B cell (primary cell): ENCODE measurements at regions not wholly inside any gene's neighbourhood (a gene's known extent, or its start where the extent isn't known, plus 50 kb on each side); places are given as distances from the start of the nearest gene placed in this dataset.

Source experiments
- ATAC-seq: fragments of 200-7000 bp; cut with Tn5 transposase; one replicate; pipeline ENCODE4 v1.10.0; 2021; ENCODE audit warnings: low read depth, mild to moderate bottlenecking, moderate number of reproducible peaks, moderate library complexity
- CTCF ChIA-PET: fragments of 350-600 bp; sonication (Branson Sonifier 250); formaldehyde crosslinking; loops from one replicate; lab custom pipeline; 2021; ENCODE audit warnings: antibody characterized with exemption, inconsistent platforms; lab: Charles Lee
- POLR2A ChIA-PET: fragments of 350-600 bp; sonication (Branson Sonifier 250); formaldehyde crosslinking; loops from one replicate; lab custom pipeline; 2021; ENCODE audit warnings: antibody characterized with exemption; lab: Charles Lee
- DNase-seq: peaks from one replicate; pipeline ENCODE4 v3.0.0; 2013
- H2AFZ ChIP-seq: 2 replicates; pipeline ENCODE4 v1.6.1; 2012; ENCODE audit warnings: mild to moderate bottlenecking, low read depth, low read length; ENCODE audit not compliant: insufficient read depth, poor library complexity, severe bottlenecking
- H3K27ac ChIP-seq, 2 donors: 1 replicate in 1 of 2; 2 replicates in 1 of 2; pipeline ENCODE4 v1.5.1; 2012 to 2013; ENCODE audit warnings: low read length in 2 of 2, mild to moderate bottlenecking in 2 of 2, moderate library complexity in 1 of 2
- H3K27me3 ChIP-seq, 4 experiments: fragments of 200-600 bp in 1 of 4; sonication (generic) in 1 of 4; replicated peaks in 1 of 4; 1 replicate in 2 of 4; 2 replicates in 2 of 4; pipeline versions ENCODE4 v1.6.1 to v1.7.0; 2013 to 2016; ENCODE audit warnings: low read length in 3 of 4, mild to moderate bottlenecking in 2 of 4, mixed read lengths in 1 of 4, moderate library complexity in 1 of 4; ENCODE audit not compliant: insufficient read depth in 4 of 4, control insufficient read depth in 3 of 4; ENCODE audit errors: control extremely low read depth in 1 of 4
- H3K36me3 ChIP-seq, 2 experiments: replicated peaks in 1 of 2; 1 replicate in 1 of 2; 2 replicates in 1 of 2; pipeline versions ENCODE4 v1.6.1 to v1.7.1; 2013; ENCODE audit warnings: low read length in 1 of 2; ENCODE audit not compliant: insufficient read depth in 2 of 2, control insufficient read depth in 1 of 2; ENCODE audit errors: control extremely low read depth in 1 of 2, extremely low read depth in 1 of 2
- H3K4me1 ChIP-seq, 2 donors: fragments of 200-600 bp in 1 of 2; sonication (generic) in 1 of 2; 1 replicate in 1 of 2; 2 replicates in 1 of 2; pipeline versions ENCODE4 v1.5.1 to v1.6.1; 2013 to 2017; ENCODE audit warnings: low read length in 2 of 2; ENCODE audit not compliant: control insufficient read depth in 2 of 2, insufficient read depth in 2 of 2
- H3K4me2 ChIP-seq: replicated peaks from 2 replicates; pipeline ENCODE3; 2012; ENCODE audit warnings: mild to moderate bottlenecking, low read depth, low read length; ENCODE audit not compliant: poor library complexity, severe bottlenecking
- H3K4me3 ChIP-seq, 5 experiments: fragments of 200-600 bp in 1 of 5; sonication (generic) in 1 of 5; 1 replicate in 3 of 5; 2 replicates in 2 of 5; pipeline versions ENCODE4 v1.5.1 to v1.7.0; 2011 to 2016; ENCODE audit warnings: low read length in 4 of 5, mild to moderate bottlenecking in 4 of 5, low read depth in 2 of 5, control low read depth in 1 of 5, moderate library complexity in 1 of 5; ENCODE audit not compliant: insufficient read depth in 1 of 5; ENCODE audit errors: control extremely low read depth in 1 of 5, extremely low read depth in 1 of 5
- H3K79me2 ChIP-seq: fragments of 200-600 bp; sonication (generic); one replicate; pipeline ENCODE4 v1.6.0; 2016; ENCODE audit warnings: low read length; ENCODE audit not compliant: control insufficient read depth, insufficient read depth
- H3K9ac ChIP-seq: fragments of 200-600 bp; sonication (generic); 2 replicates; pipeline ENCODE4 v1.6.1; 2017; ENCODE audit warnings: mild to moderate bottlenecking, low read length, moderate library complexity
- H3K9me3 ChIP-seq, 3 donors: one replicate each; pipeline versions ENCODE4 v1.6.1 to v1.7.1; 2013; ENCODE audit warnings: low read length in 2 of 3; ENCODE audit not compliant: control insufficient read depth in 2 of 3, insufficient read depth in 1 of 3; ENCODE audit errors: control extremely low read depth in 1 of 3
- H4K20me1 ChIP-seq: 2 replicates; pipeline ENCODE4 v1.6.0; 2012; ENCODE audit warnings: mild to moderate bottlenecking, low read length; ENCODE audit not compliant: insufficient read depth, control insufficient read depth, poor library complexity, severe bottlenecking
- H3K27ac Mint-ChIP-seq: one replicate; pipeline ENCODE4 v1.8.0; 2021; ENCODE audit warnings: mixed read lengths
- H3K27me3 Mint-ChIP-seq: one replicate; pipeline ENCODE4 v1.8.0; 2021; ENCODE audit warnings: mixed read lengths
- H3K4me1 Mint-ChIP-seq: one replicate; pipeline ENCODE4 v1.8.0; 2021; ENCODE audit warnings: mixed read lengths
- H3K4me3 Mint-ChIP-seq: one replicate; pipeline ENCODE4 v1.8.0; 2021; ENCODE audit warnings: mixed read lengths
- H3K9me3 Mint-ChIP-seq: one replicate; pipeline ENCODE4 v1.8.0; 2022; ENCODE audit warnings: mixed read lengths; ENCODE audit not compliant: insufficient read depth
- CTCF ChIP-seq: fragments of 200-600 bp; IDR thresholded peaks from one replicate; pipeline ENCODE4 v1.8.0; 2022; ENCODE audit warnings: antibody characterized with exemption, mild to moderate bottlenecking
- EZH2 ChIP-seq: IDR thresholded peaks from 2 replicates; pipeline ENCODE4 v1.6.1; 2012; ENCODE audit warnings: borderline replicate concordance, low read depth, mild to moderate bottlenecking, moderate library complexity, low read length; ENCODE audit not compliant: insufficient read depth, poor library complexity, severe bottlenecking
- WGBS: methylation state at CpG from one replicate; pipeline ENCODE4 v1.1.5; 2013; ENCODE audit warnings: missing lambda C conversion rate; ENCODE audit not compliant: insufficient coverage; 5-methylcytosine and 5-hydroxymethylcytosine counted together
- intact Hi-C: fragments of 100-400 bp; cut with micrococcal nuclease; formaldehyde crosslinking; loops from one replicate; pipeline ENCODE4 v1.10.0; 2022

GRCh38 chr12:75888874-75889613 is 142.5 kb downstream of the PHLDA1 start:
- no peaks in the 10 kb centered on the region for H3K4me1 ChIP-seq
- H3K4me3 ChIP-seq, result no peak overlapping the region
- intact Hi-C loops, result no loop called here
- no peaks in the 10 kb centered on the region for H3K79me2 ChIP-seq
- 67% methylated on average over 7 of the region's 11 CpGs for WGBS
- Mint-ChIP-seq H3K27ac (no peak overlapping the region), H3K4me3 (no peak overlapping the region), H3K9me3 (no peaks in the 10 kb centered on the region), H3K4me1 (no peaks in the 10 kb centered on the region), H3K27me3 (peaks cover 49% of the 10 kb centered on the region)
- TF ChIP-seq CTCF (no peak), EZH2 (no peak)
- no peaks in the 10 kb centered on the region for H3K36me3 ChIP-seq
- ATAC-seq, result no peak
- no peaks in the 10 kb centered on the region for H3K9me3 ChIP-seq
- H3K4me2 ChIP-seq, result no peak overlapping the region
- no peak overlapping the region for H3K27ac ChIP-seq
- ChIA-PET POLR2A (no interaction called here), CTCF (no interaction called here)
- no peak for DNase-seq
- peaks cover 0 to 3% (median 0%) of the 10 kb centered on the region in 4 experiments for H3K27me3 ChIP-seq
- H4K20me1 ChIP-seq, result no peaks in the 10 kb centered on the region
- no peak overlapping the region for H2AFZ ChIP-seq
- H3K9ac ChIP-seq, result no peak overlapping the region

GRCh38 chr12:75888399-75888798 is 143.2 kb downstream of the PHLDA1 start:
- H3K36me3 ChIP-seq, result no peaks in the 10 kb centered on the region
- intact Hi-C loops, result no loop called here

More at GRCh38 chr12:75888399-75888798, 143.2 kb downstream of the PHLDA1 start:
- H3K9ac ChIP-seq, result no peak overlapping the region
- H3K27ac Mint-ChIP-seq, result no peak overlapping the region
- TF ChIP-seq EZH2, result no peak
- TF ChIP-seq CTCF, result no peak
- H3K9me3 Mint-ChIP-seq, result no peaks in the 10 kb centered on the region
- H3K4me1 Mint-ChIP-seq, result no peaks in the 10 kb centered on the region
- H3K27me3 Mint-ChIP-seq, result peaks cover 55% of the 10 kb centered on the region
- H3K27me3 ChIP-seq, result peaks cover 0 to 6% (median 0%) of the 10 kb centered on the region in 4 experiments
- no peaks in the 10 kb centered on the region for H3K79me2 ChIP-seq
- no peak overlapping the region for H3K4me3 Mint-ChIP-seq
- ATAC-seq, result no peak
- H4K20me1 ChIP-seq, result no peaks in the 10 kb centered on the region
- CTCF ChIA-PET, result no interaction called here
- POLR2A ChIA-PET, result no interaction called here
- H3K4me3 ChIP-seq, result no peak overlapping the region
- H3K27ac ChIP-seq, result no peak overlapping the region
- H3K4me1 ChIP-seq, result no peaks in the 10 kb centered on the region
- no peak overlapping the region for H3K4me2 ChIP-seq
- DNase-seq, result no peak
- H3K9me3 ChIP-seq, result no peaks in the 10 kb centered on the region
- H2AFZ ChIP-seq, result no peak overlapping the region
